SK-N-MC (cell line): ENCODE measurements at regions not wholly inside any gene's neighbourhood (a gene's known extent, or its start where the extent isn't known, plus 50 kb on each side); places are given as distances from the start of the nearest gene placed in this dataset.

ENCODE experiments used
- EZH2 ChIP-seq: fragments of 200-600 bp; sonication (generic); IDR thresholded peaks from one replicate; pipeline ENCODE4 v1.6.1; 2017; ENCODE audit warnings: antibody characterized with exemption
- FOXP2 ChIP-seq: optimal IDR thresholded peaks from 2 replicates; pipeline ENCODE3; 2011; ENCODE audit warnings: mild to moderate bottlenecking, moderate library complexity; ENCODE audit not compliant: insufficient read depth; ENCODE audit errors: extremely low read length, control extremely low read depth
- POLR2AphosphoS5 ChIP-seq: IDR thresholded peaks from 2 replicates; pipeline ENCODE4 v1.6.1; 2012; ENCODE audit warnings: mild to moderate bottlenecking, low read depth, low read length, borderline replicate concordance

DNA sequence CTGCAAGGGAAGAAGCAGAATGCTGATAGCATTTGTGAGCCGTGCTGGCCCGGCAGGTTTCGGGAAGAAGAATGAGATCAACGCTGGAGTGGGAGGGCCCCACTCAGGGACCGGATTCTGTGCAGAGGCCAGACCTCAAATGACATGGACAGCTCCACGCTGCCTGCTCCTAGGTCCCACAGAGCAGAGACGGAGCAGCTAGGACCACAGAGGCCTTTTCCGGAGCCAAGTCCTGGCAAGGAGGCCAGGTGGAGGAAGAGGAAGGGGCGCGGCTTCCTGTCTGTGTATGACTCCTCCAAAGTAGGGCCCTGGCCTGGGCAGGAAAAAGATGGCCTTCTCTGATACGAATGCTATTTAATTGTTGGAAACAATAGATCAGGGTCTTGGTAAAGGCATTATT, 139.9 kb downstream of the LRRC30 start:
- TF ChIP-seq POLR2AphosphoS5: no peak
- TF ChIP-seq EZH2: no peak
- no peak for TF ChIP-seq FOXP2
